Heart left ventricle (tissue), 16 donors: ENCODE measurements at regions not wholly inside any gene's neighbourhood (a gene's known extent, or its start where the extent isn't known, plus 50 kb on each side); places are given as distances from the start of the nearest gene placed in this dataset.

ENCODE experiments used
- ATAC-seq, 4 donors: fragments of 200-7000 bp; cut with Tn5 transposase; one replicate each; pipeline ENCODE4 v1.9.1; 2020 to 2022; ENCODE audit warnings: moderate library complexity in 4 of 4, mild to moderate bottlenecking in 3 of 4, moderate number of reproducible peaks in 1 of 4
- DNase-seq, 5 donors: peaks; one replicate each; pipeline ENCODE4 v3.0.0-alpha.2; 2020
- H3K27ac ChIP-seq, 12 donors: fragments of 200-600 bp; sonication (generic) in 4 of 12; one replicate each; pipeline versions ENCODE4 v1.5.0 to v1.8.0; 2016 to 2022; ENCODE audit warnings: mild to moderate bottlenecking in 2 of 12
- H3K27me3 ChIP-seq, 9 donors: fragments of 200-600 bp; sonication (generic) in 2 of 9; one replicate each; pipeline versions ENCODE4 v1.5.1 to v1.8.0; 2016 to 2022; ENCODE audit warnings: mild to moderate bottlenecking in 3 of 9
- H3K36me3 ChIP-seq, 9 donors: fragments of 200-600 bp; sonication (generic) in 2 of 9; one replicate each; pipeline versions ENCODE4 v1.5.0 to v1.8.0; 2018 to 2022; ENCODE audit warnings: mild to moderate bottlenecking in 2 of 9
- H3K4me1 ChIP-seq, 12 donors: fragments of 200-600 bp; sonication (generic) in 4 of 12; one replicate each; pipeline versions ENCODE4 v1.5.0 to v1.8.0; 2016 to 2022; ENCODE audit warnings: mild to moderate bottlenecking in 3 of 12
- H3K4me3 ChIP-seq, 12 donors: fragments of 200-600 bp; sonication (generic) in 4 of 12; one replicate each; pipeline versions ENCODE4 v1.5.0 to v1.8.0; 2017 to 2022; ENCODE audit warnings: mild to moderate bottlenecking in 9 of 12, moderate library complexity in 4 of 12
- H3K9me3 ChIP-seq, 12 donors: fragments of 200-600 bp; sonication (generic) in 4 of 12; one replicate each; pipeline versions ENCODE4 v1.5.0 to v1.8.0; 2016 to 2022; ENCODE audit warnings: mild to moderate bottlenecking in 1 of 12
- CTCF ChIP-seq, 12 donors: fragments of 200-600 bp; sonication (generic) in 4 of 12; IDR thresholded peaks; one replicate each; pipeline versions ENCODE4 v1.5.0 to v1.8.0; 2018 to 2022; ENCODE audit warnings: antibody characterized with exemption in 12 of 12, mild to moderate bottlenecking in 5 of 12
- POLR2A ChIP-seq, 2 donors: fragments of 450-650 bp; IDR thresholded peaks; one replicate each; pipeline ENCODE4 v1.6.1; 2017; ENCODE audit warnings: antibody characterized with exemption in 2 of 2, mild to moderate bottlenecking in 2 of 2, moderate library complexity in 2 of 2
- WGBS, 4 donors: extraction: QIAGEN DNeasy Blood & Tissue Kit in 2 of 4; methylation state at CpG; one replicate each; pipeline versions ENCODE4 v1.1.5 to v1.1.7; 2013 to 2018; 5-methylcytosine and 5-hydroxymethylcytosine counted together
- intact Hi-C, 10 donors: fragments of 100-400 bp; cut with DNase I; formaldehyde crosslinking; loops; one replicate each; pipeline versions ENCODE4 v1.11.1 to v1.14.2; 2022
- donor health status: ischemic (EF 13 %, LVEDD 7.1; RV severe dilation, severe dysfunction).
- donor health status: healthy with polysubstance abuse.
- donor health status: DM: no; HTN: yes; CAD: no.
- donor health status: DM: no; HTN: no; CAD: no.
- donor health status: ischemic (EF 25% LVEDD 6.9; RV normal size, moderate dysfunction).
- donor health status: ischemic (EF 25% LVEDD 5.7; RV mildly dilated, moderate dysfunction).
- donor health status: healthy.
- donor health status: DM: yes; HTN: yes; CAD: no.
- donor health status: ischemic (EF 35%, LVEDD 5.7; RV mildly dilated, moderate dysfunction).
- donor health status: nonischemic (EF 11% LVEDD 7.7; RV severe dilation, severe dysfunction).
- donor health status: DM: yes; HTN: yes; CAD: no.
- donor health status: PGD.
- donor health status: ischemic (EF 29% LVEDD 5.4; RV normal size, mild dysfunction).
- donor health status: nonischemic (EF 23%, LVEDD 6.1; RV moderate dilation, normal function).

- intact Hi-C loops = no loop called here
- Histone ChIP-seq H3K9me3 (no peaks in the 10 kb centered on the region), H3K4me1 (no peaks in the 10 kb centered on the region), H3K36me3 (no peaks in the 10 kb centered on the region), H3K27me3 (no peaks in the 10 kb centered on the region), H3K27ac (no peak overlapping the region), H3K4me3 (no peak overlapping the region)
- TF ChIP-seq CTCF (IDR thresholded peaks at IDR 0.05) (no peak), POLR2A (IDR thresholded peaks at IDR 0.05) (no peak)
- DNase-seq (no peak), ATAC-seq (no peak)
- 76 to 88% (median 83%) methylated on average over 2 of the region's 2 CpGs for WGBS, 4 donors
Measured at GRCh38 chr4:14445882-14446281, 556.4 kb upstream of the CPEB2 start.

GRCh38 chr4:14446311-14446710 lies 556.0 kb upstream of the CPEB2 start:
- TF ChIP-seq POLR2A (IDR thresholded peaks at IDR 0.05) (no peak), CTCF (IDR thresholded peaks at IDR 0.05) (no peak)
- intact Hi-C loops = no loop called here
- Histone ChIP-seq H3K27ac (no peak overlapping the region), H3K4me1 (no peaks in the 10 kb centered on the region), H3K36me3 (no peaks in the 10 kb centered on the region), H3K4me3 (no peak overlapping the region), H3K9me3 (no peaks in the 10 kb centered on the region), H3K27me3 (no peaks in the 10 kb centered on the region)
- 54 to 61% (median 58%) methylated on average over 4 of the region's 4 CpGs for WGBS, 4 donors
- DNase-seq = no peak
- no peak for ATAC-seq

- Histone ChIP-seq H3K27ac (no peak overlapping the region), H3K4me3 (no peak overlapping the region), H3K36me3 (no peaks in the 10 kb centered on the region), H3K9me3 (no peaks in the 10 kb centered on the region), H3K4me1 (no peaks in the 10 kb centered on the region), H3K27me3 (no peaks in the 10 kb centered on the region)
- intact Hi-C loops = no loop called here
- DNase-seq (no peak), ATAC-seq (peak in 1 of 4 donors; percentile 34)
- TF ChIP-seq POLR2A (IDR thresholded peaks at IDR 0.05) (no peak), CTCF (IDR thresholded peaks at IDR 0.05) (no peak)
- 29 to 40% (median 35%) methylated on average over 5 of the region's 5 CpGs for WGBS, 4 donors
Measured at GRCh38 chr4:14446904-14447303, 555.4 kb upstream of the CPEB2 start.

GRCh38 chr4:14449308-14449707 lies 553.0 kb upstream of the CPEB2 start:
- H3K4me3 ChIP-seq = no peak overlapping the region
- no peak overlapping the region for H3K27ac ChIP-seq
- no peaks in the 10 kb centered on the region for H3K27me3 ChIP-seq
- 55 to 60% (median 56%) methylated on average over 2 of the region's 2 CpGs for WGBS, 4 donors
- intact Hi-C loops = no loop called here
- H3K36me3 ChIP-seq = no peaks in the 10 kb centered on the region
- H3K4me1 ChIP-seq = peaks cover 0 to 5% (median 0%) of the 10 kb centered on the region in 12 donors
- no peaks in the 10 kb centered on the region for H3K9me3 ChIP-seq
- TF ChIP-seq CTCF (IDR thresholded peaks at IDR 0.05) (no peak), POLR2A (IDR thresholded peaks at IDR 0.05) (no peak)
- peak in 1 of 4 donors; percentile 30 for ATAC-seq
- DNase-seq = no peak
